Effector CD8-positive, alpha-beta T cell (primary cell): ENCODE measurements at regions not wholly inside any gene's neighbourhood (a gene's known extent, or its start where the extent isn't known, plus 50 kb on each side); places are given as distances from the start of the nearest gene placed in this dataset.

Source experiments
- DNase-seq: peaks from one replicate; lab custom pipeline; 2025; lab: John Stamatoyannopoulos, UW

- no peak for DNase-seq
Measured at GRCh38 chr2:122639176-122639575, 883.7 kb downstream of the TSN start.

- no peak for DNase-seq
Measured at GRCh38 chr2:122639711-122640110, 884.3 kb downstream of the TSN start.

GRCh38 chr2:122643725-122644329 lies 888.4 kb downstream of the TSN start:
- no peak for DNase-seq

- no peak for DNase-seq
Measured at GRCh38 chr2:122651236-122651635, 895.8 kb downstream of the TSN start.

GRCh38 chr2:122651780-122652179 lies 896.3 kb downstream of the TSN start:
- no peak for DNase-seq

- DNase-seq, result no peak
Measured at GRCh38 chr2:122652670-122653069, 897.2 kb downstream of the TSN start.

GRCh38 chr2:122656403-122656802 lies 901.0 kb downstream of the TSN start:
- no peak for DNase-seq

GRCh38 chr2:122660786-122661634 lies 905.6 kb downstream of the TSN start:
- no peak for DNase-seq

GRCh38 chr2:122663620-122664019 lies 908.2 kb downstream of the TSN start:
- no peak for DNase-seq

- no peak for DNase-seq
Measured at GRCh38 chr2:122669627-122670026, 914.2 kb downstream of the TSN start.

GRCh38 chr2:122670897-122671296 lies 915.4 kb downstream of the TSN start:
- DNase-seq, result no peak

- DNase-seq, result no peak
Measured at GRCh38 chr2:122680662-122681061, 925.2 kb downstream of the TSN start.

GRCh38 chr2:122681626-122682025 lies 926.2 kb downstream of the TSN start:
- DNase-seq, result no peak

GRCh38 chr2:122682356-122682755 lies 926.9 kb downstream of the TSN start:
- no peak for DNase-seq

- DNase-seq, result no peak
Measured at GRCh38 chr2:122683018-122683417, 927.6 kb downstream of the TSN start.

GRCh38 chr2:122692400-122693083 lies 937.1 kb downstream of the TSN start:
- DNase-seq, result no peak

GRCh38 chr2:122697415-122697814 lies 942.0 kb downstream of the TSN start:
- no peak for DNase-seq

GRCh38 chr2:122703676-122704075 lies 948.2 kb downstream of the TSN start:
- DNase-seq, result no peak

- DNase-seq, result no peak
Measured at GRCh38 chr2:122704109-122704563, 948.7 kb downstream of the TSN start.

GRCh38 chr2:122705746-122706145 lies 950.3 kb downstream of the TSN start:
- no peak for DNase-seq

- no peak for DNase-seq
Measured at GRCh38 chr2:122706757-122707223, 951.3 kb downstream of the TSN start.

- no peak for DNase-seq
Measured at GRCh38 chr2:122707224-122707824, 951.9 kb downstream of the TSN start.
